Activated CD8-positive, alpha-beta T cell treated with anti-CD3 and anti-CD28 coated beads for 36 hours (primary cell): ENCODE measurements at regions not wholly inside any gene's neighbourhood (a gene's known extent, or its start where the extent isn't known, plus 50 kb on each side); places are given as distances from the start of the nearest gene placed in this dataset.

Source experiments
- ATAC-seq: fragments of 200-7000 bp; cut with Tn5 transposase; one replicate; pipeline ENCODE4 v1.10.0; 2021; ENCODE audit warnings: mild to moderate bottlenecking, moderate library complexity
- CTCF ChIA-PET: fragments of 350-600 bp; sonication (Branson Sonifier 250); formaldehyde crosslinking; loops from one replicate; lab custom pipeline; 2021; ENCODE audit warnings: antibody characterized with exemption; lab: Charles Lee
- POLR2A ChIA-PET: fragments of 350-600 bp; sonication (Branson Sonifier 250); formaldehyde crosslinking; loops from one replicate; lab custom pipeline; 2021; ENCODE audit warnings: antibody characterized with exemption; lab: Charles Lee
- DNase-seq: peaks from one replicate; pipeline ENCODE4 v3.0.0-alpha.2; 2020
- H3K27ac Mint-ChIP-seq: one replicate; pipeline ENCODE4 v1.8.0; 2021; ENCODE audit warnings: mild to moderate bottlenecking, mixed read lengths
- H3K27me3 Mint-ChIP-seq: one replicate; pipeline ENCODE4 v1.8.0; 2021; ENCODE audit warnings: mixed read lengths
- H3K36me3 Mint-ChIP-seq: one replicate; pipeline ENCODE4 v1.8.0; 2021; ENCODE audit warnings: low read depth, mixed read lengths
- H3K4me1 Mint-ChIP-seq: one replicate; pipeline ENCODE4 v1.8.0; 2021; ENCODE audit warnings: low read depth, mixed read lengths
- H3K4me3 Mint-ChIP-seq: one replicate; pipeline ENCODE4 v1.8.0; 2021; ENCODE audit warnings: mild to moderate bottlenecking, moderate library complexity, mixed read lengths
- H3K9me3 Mint-ChIP-seq: one replicate; pipeline ENCODE4 v1.8.0; 2021; ENCODE audit warnings: mixed read lengths
- CTCF ChIP-seq: fragments of 200-600 bp; IDR thresholded peaks from one replicate; pipeline ENCODE4 v1.8.0; 2022; ENCODE audit warnings: antibody characterized with exemption, mild to moderate bottlenecking
- intact Hi-C: fragments of 100-400 bp; cut with micrococcal nuclease; formaldehyde crosslinking; loops from one replicate; pipeline ENCODE4 v1.10.0; 2022

GRCh38 chr7:69190025-69190424 lies 408.2 kb upstream of the AUTS2 start:
- POLR2A ChIA-PET, result no interaction called here
- Mint-ChIP-seq H3K4me3 (no peak overlapping the region), H3K27me3 (no peaks in the 10 kb centered on the region), H3K27ac (no peak overlapping the region), H3K4me1 (no peaks in the 10 kb centered on the region), H3K36me3 (no peaks in the 10 kb centered on the region), H3K9me3 (peaks cover 13% of the 10 kb centered on the region)
- CTCF ChIA-PET, result no interaction called here
- ATAC-seq (no peak), DNase-seq (no peak)
- intact Hi-C loops, result no loop called here
- no peak for TF ChIP-seq CTCF

GRCh38 chr7:69190763-69191162 lies 407.5 kb upstream of the AUTS2 start:
- POLR2A ChIA-PET, result no interaction called here
- Mint-ChIP-seq H3K4me3 (no peak overlapping the region), H3K4me1 (no peaks in the 10 kb centered on the region), H3K27ac (no peak overlapping the region), H3K9me3 (peaks cover 12% of the 10 kb centered on the region), H3K27me3 (no peaks in the 10 kb centered on the region), H3K36me3 (no peaks in the 10 kb centered on the region)
- ATAC-seq, result no peak
- CTCF ChIA-PET, result interaction anchor here (1.0 kb wide), 1 partner anchor 14 kb away, joined by 3 read pairs; no protein-coding TSS in a partner anchor
- no peak for DNase-seq
- no peak for TF ChIP-seq CTCF
- intact Hi-C loops, result no loop called here

- Mint-ChIP-seq H3K27me3 (no peaks in the 10 kb centered on the region), H3K9me3 (peaks cover 5% of the 10 kb centered on the region), H3K4me3 (no peak overlapping the region), H3K4me1 (no peaks in the 10 kb centered on the region), H3K27ac (no peak overlapping the region), H3K36me3 (no peaks in the 10 kb centered on the region)
- CTCF ChIA-PET, result no interaction called here
- POLR2A ChIA-PET, result no interaction called here
- DNase-seq (no peak), ATAC-seq (no peak)
- intact Hi-C loops, result no loop called here
- no peak for TF ChIP-seq CTCF
Observed at GRCh38 chr7:69192134-69192533, 406.1 kb upstream of the AUTS2 start.

GRCh38 chr7:69193061-69193460 lies 405.2 kb upstream of the AUTS2 start:
- ATAC-seq (no peak), DNase-seq (no peak)
- no peak overlapping the region for H3K4me3 Mint-ChIP-seq
- peaks cover 2% of the 10 kb centered on the region for H3K4me1 Mint-ChIP-seq
- no peaks in the 10 kb centered on the region for H3K27me3 Mint-ChIP-seq
- no peaks in the 10 kb centered on the region for H3K36me3 Mint-ChIP-seq
- TF ChIP-seq CTCF, result no peak
- intact Hi-C loops, result no loop called here
- peaks cover 8% of the 10 kb centered on the region for H3K9me3 Mint-ChIP-seq
- ChIA-PET CTCF (no interaction called here), POLR2A (no interaction called here)
- no peak overlapping the region for H3K27ac Mint-ChIP-seq

- ChIA-PET CTCF (no interaction called here), POLR2A (no interaction called here)
- no peak for ATAC-seq
- H3K4me1 Mint-ChIP-seq, result peaks cover 11% of the 10 kb centered on the region
- peaks cover 8% of the 10 kb centered on the region for H3K36me3 Mint-ChIP-seq
- no peak for TF ChIP-seq CTCF
- no peak overlapping the region for H3K4me3 Mint-ChIP-seq
- intact Hi-C loops, result no loop called here
- no peaks in the 10 kb centered on the region for H3K27me3 Mint-ChIP-seq
- DNase-seq, result no peak
- H3K27ac Mint-ChIP-seq, result no peak overlapping the region
- H3K9me3 Mint-ChIP-seq, result peaks cover 21% of the 10 kb centered on the region
Observed at GRCh38 chr7:69196593-69196992, 401.7 kb upstream of the AUTS2 start.
